C4-2B (cell line): ENCODE measurements at regions not wholly inside any gene's neighbourhood (a gene's known extent, or its start where the extent isn't known, plus 50 kb on each side); places are given as distances from the start of the nearest gene placed in this dataset.

Source experiments
- ZFX ChIP-seq: fragments of 450-650 bp; IDR thresholded peaks from 2 replicates; pipeline ENCODE4 v1.6.1; 2017
- TF ChIP-seq, protein P1 (sequence below): fragments of 450-650 bp; conservative IDR thresholded peaks from 2 replicates; pipeline ENCODE4 v1.5.1; 2017; ENCODE audit warnings: mild to moderate bottlenecking

DNA sequence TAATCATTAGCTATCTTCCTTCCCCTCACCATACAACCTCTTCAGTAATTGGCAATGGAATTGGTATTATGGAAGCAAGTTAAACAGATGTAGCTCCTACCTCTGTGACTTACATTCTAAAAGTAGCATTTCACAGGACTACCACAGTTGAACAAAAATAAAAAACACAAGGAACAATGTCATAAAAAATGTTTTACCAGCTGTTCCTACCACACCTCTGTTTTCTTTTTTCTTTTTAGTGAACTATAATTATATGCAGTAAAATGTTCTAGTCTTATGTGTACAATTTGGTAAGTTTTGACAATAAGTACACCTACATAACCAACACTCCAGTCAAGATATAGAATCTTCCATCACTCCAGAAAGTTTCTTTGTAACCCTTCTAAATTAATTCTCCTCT lies 54.1 kb upstream of the GEMIN8 start:
- TF ChIP-seq, protein P1, sequence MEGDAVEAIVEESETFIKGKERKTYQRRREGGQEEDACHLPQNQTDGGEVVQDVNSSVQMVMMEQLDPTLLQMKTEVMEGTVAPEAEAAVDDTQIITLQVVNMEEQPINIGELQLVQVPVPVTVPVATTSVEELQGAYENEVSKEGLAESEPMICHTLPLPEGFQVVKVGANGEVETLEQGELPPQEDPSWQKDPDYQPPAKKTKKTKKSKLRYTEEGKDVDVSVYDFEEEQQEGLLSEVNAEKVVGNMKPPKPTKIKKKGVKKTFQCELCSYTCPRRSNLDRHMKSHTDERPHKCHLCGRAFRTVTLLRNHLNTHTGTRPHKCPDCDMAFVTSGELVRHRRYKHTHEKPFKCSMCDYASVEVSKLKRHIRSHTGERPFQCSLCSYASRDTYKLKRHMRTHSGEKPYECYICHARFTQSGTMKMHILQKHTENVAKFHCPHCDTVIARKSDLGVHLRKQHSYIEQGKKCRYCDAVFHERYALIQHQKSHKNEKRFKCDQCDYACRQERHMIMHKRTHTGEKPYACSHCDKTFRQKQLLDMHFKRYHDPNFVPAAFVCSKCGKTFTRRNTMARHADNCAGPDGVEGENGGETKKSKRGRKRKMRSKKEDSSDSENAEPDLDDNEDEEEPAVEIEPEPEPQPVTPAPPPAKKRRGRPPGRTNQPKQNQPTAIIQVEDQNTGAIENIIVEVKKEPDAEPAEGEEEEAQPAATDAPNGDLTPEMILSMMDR, result no peak
- TF ChIP-seq ZFX, result no peak
